Ovary (tissue), 3 donors: ENCODE measurements at regions not wholly inside any gene's neighbourhood (a gene's known extent, or its start where the extent isn't known, plus 50 kb on each side); places are given as distances from the start of the nearest gene placed in this dataset.

Experiments used
- EP300 ChIP-seq: sonication (generic); formaldehyde crosslinking; IDR thresholded peaks from one replicate; pipeline ENCODE4 v1.6.1; 2017; ENCODE audit warnings: antibody characterized with exemption
- TF ChIP-seq, protein P1 (sequence below), 3 donors: fragments of 450-650 bp in 2 of 3; fragments of 200-600 bp in 1 of 3; IDR thresholded peaks; one replicate each; pipeline versions ENCODE4 v1.5.1 to v1.8.0; 2016 to 2022; ENCODE audit warnings: antibody characterized with exemption in 3 of 3, mild to moderate bottlenecking in 1 of 3
- donor health status: DM: no; HTN: no; CAD: no.

DNA sequence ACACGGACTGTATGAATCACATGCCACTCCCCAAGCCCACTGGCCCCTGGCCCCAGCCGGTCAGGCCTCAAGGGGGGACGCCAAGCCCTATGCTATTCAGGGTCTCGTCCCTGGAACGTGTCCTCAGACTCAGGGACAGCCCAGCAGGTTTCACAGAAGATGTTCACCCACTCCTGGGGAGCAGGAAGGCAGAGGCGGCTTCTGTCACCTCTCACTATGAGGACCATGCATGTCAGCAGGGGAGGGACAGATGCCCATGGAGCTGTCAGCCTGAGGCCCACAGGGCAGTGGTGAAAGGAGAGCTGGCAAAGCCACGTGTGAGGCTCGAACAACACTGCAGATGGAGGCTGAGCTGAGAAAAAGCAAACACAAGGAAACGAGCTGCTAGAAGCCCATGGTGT, 192.0 kb downstream of the SHANK2 start:
- TF ChIP-seq, protein P1, sequence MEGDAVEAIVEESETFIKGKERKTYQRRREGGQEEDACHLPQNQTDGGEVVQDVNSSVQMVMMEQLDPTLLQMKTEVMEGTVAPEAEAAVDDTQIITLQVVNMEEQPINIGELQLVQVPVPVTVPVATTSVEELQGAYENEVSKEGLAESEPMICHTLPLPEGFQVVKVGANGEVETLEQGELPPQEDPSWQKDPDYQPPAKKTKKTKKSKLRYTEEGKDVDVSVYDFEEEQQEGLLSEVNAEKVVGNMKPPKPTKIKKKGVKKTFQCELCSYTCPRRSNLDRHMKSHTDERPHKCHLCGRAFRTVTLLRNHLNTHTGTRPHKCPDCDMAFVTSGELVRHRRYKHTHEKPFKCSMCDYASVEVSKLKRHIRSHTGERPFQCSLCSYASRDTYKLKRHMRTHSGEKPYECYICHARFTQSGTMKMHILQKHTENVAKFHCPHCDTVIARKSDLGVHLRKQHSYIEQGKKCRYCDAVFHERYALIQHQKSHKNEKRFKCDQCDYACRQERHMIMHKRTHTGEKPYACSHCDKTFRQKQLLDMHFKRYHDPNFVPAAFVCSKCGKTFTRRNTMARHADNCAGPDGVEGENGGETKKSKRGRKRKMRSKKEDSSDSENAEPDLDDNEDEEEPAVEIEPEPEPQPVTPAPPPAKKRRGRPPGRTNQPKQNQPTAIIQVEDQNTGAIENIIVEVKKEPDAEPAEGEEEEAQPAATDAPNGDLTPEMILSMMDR (IDR thresholded peaks at IDR 0.05): no peak
- TF ChIP-seq EP300: no peak
